ENCODE measurements at regions not wholly inside any gene's neighbourhood (a gene's known extent, or its start where the extent isn't known, plus 50 kb on each side); places are given as distances from the start of the nearest gene placed in this dataset.

DNA sequence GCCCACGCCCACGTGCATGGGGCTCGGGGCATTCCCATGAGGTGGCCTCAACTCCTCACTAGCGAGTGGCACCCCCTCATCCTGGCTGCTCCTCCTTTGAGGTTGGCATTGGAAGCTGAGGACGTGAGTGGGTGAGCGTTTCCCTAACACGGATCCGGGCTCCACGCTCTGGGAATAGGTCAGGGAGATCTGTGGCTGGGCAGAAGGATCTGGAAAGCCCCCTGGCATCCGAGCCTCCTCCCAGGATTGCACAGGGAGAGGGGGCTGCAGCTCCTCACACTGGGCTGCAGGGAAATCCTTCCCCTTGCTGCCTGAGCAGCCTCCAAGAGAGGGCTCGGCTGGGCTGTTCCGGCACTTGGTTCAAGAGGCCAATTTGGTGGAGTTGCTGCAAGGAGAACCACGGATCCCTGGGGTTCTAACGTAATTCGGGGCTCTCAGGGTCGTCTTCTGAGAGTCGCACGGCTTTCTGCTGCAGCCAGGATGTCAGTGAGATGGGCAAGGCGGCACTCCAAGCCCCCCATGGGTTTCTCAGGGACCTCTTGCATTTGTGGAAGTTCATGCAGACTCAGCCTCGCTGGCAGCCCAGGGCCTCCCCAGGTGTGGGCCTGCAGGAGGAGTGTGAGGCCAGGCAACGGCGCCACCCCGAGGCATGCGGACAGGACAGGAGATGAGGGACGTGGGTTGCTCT lies 1119.0 kb downstream of the BRD1 start:
- TF ChIP-seq, protein P1, sequence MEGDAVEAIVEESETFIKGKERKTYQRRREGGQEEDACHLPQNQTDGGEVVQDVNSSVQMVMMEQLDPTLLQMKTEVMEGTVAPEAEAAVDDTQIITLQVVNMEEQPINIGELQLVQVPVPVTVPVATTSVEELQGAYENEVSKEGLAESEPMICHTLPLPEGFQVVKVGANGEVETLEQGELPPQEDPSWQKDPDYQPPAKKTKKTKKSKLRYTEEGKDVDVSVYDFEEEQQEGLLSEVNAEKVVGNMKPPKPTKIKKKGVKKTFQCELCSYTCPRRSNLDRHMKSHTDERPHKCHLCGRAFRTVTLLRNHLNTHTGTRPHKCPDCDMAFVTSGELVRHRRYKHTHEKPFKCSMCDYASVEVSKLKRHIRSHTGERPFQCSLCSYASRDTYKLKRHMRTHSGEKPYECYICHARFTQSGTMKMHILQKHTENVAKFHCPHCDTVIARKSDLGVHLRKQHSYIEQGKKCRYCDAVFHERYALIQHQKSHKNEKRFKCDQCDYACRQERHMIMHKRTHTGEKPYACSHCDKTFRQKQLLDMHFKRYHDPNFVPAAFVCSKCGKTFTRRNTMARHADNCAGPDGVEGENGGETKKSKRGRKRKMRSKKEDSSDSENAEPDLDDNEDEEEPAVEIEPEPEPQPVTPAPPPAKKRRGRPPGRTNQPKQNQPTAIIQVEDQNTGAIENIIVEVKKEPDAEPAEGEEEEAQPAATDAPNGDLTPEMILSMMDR (IDR thresholded peaks at IDR 0.05) = no peak
- no peak for TF ChIP-seq POLR2A (IDR thresholded peaks at IDR 0.05)

Measured in heart left ventricle (tissue), 13 donors.